Chondrocyte (in vitro differentiated cells): ENCODE measurements at regions not wholly inside any gene's neighbourhood (a gene's known extent, or its start where the extent isn't known, plus 50 kb on each side); places are given as distances from the start of the nearest gene placed in this dataset.
"Not testable (repeated sequence)": the region's sequence is repeated elsewhere in the genome, so short reads cannot be mapped to it uniquely, and the experiment has no call there.

Experiments
- DNase-seq: peaks from one replicate; pipeline ENCODE4 v3.0.0; 2021; ENCODE audit warnings: mixed read lengths, low spot score
- H3K27ac Mint-ChIP-seq: one replicate; pipeline ENCODE4 v1.8.0; 2021; ENCODE audit warnings: mild to moderate bottlenecking, moderate library complexity, mixed read lengths; ENCODE audit not compliant: unreplicated experiment
- H3K27me3 Mint-ChIP-seq: 2 replicates; pipeline ENCODE4 v1.8.0; 2021; ENCODE audit warnings: low read depth, mixed read lengths
- H3K36me3 Mint-ChIP-seq: 2 replicates; pipeline ENCODE4 v1.8.0; 2021; ENCODE audit warnings: low read depth, mixed read lengths
- H3K4me1 Mint-ChIP-seq: 2 replicates; pipeline ENCODE4 v1.8.0; 2021; ENCODE audit warnings: low read depth, mild to moderate bottlenecking, mixed read lengths
- H3K4me3 Mint-ChIP-seq: one replicate; pipeline ENCODE4 v1.8.0; 2021; ENCODE audit warnings: mild to moderate bottlenecking, moderate library complexity, mixed read lengths; ENCODE audit not compliant: unreplicated experiment
- H3K9me3 Mint-ChIP-seq: 2 replicates; pipeline ENCODE4 v1.8.0; 2021; ENCODE audit warnings: low read depth, mixed read lengths
- TF ChIP-seq, protein P1 (sequence below): fragments of 200-600 bp; sonication (generic); IDR thresholded peaks from 2 replicates; pipeline ENCODE4 v1.5.0; 2021; ENCODE audit warnings: antibody characterized with exemption, mild to moderate bottlenecking, moderate library complexity

DNA sequence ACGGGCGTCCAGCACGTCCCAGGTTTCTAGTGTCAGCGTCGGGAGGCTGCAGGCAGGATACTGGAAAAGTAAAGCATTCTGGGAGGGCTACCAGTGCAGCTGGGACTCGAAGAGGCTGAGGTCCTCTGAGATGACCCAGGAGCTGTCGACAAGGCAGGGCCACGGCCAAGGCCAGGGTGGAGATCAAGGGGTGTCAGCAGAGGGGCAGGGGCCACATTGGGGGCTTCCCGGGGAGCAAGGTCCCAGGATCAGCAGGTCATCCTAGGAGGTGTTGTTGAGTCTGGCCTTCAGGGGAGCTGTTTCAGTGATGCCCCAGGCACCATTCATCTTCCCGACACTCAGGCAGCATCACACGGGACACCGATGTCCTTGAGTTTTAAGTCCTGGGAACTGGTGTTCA is 377.8 kb upstream of the SFSWAP start:
- peaks cover 1% of the 10 kb centered on the region for H3K36me3 Mint-ChIP-seq
- no peaks in the 10 kb centered on the region for H3K27me3 Mint-ChIP-seq
- no peaks in the 10 kb centered on the region for H3K9me3 Mint-ChIP-seq
- DNase-seq, result no peak
- no peak overlapping the region for H3K4me3 Mint-ChIP-seq
- H3K27ac Mint-ChIP-seq, result no peak overlapping the region
- no peaks in the 10 kb centered on the region for H3K4me1 Mint-ChIP-seq
- TF ChIP-seq, protein P1, sequence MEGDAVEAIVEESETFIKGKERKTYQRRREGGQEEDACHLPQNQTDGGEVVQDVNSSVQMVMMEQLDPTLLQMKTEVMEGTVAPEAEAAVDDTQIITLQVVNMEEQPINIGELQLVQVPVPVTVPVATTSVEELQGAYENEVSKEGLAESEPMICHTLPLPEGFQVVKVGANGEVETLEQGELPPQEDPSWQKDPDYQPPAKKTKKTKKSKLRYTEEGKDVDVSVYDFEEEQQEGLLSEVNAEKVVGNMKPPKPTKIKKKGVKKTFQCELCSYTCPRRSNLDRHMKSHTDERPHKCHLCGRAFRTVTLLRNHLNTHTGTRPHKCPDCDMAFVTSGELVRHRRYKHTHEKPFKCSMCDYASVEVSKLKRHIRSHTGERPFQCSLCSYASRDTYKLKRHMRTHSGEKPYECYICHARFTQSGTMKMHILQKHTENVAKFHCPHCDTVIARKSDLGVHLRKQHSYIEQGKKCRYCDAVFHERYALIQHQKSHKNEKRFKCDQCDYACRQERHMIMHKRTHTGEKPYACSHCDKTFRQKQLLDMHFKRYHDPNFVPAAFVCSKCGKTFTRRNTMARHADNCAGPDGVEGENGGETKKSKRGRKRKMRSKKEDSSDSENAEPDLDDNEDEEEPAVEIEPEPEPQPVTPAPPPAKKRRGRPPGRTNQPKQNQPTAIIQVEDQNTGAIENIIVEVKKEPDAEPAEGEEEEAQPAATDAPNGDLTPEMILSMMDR, result no peak

DNA sequence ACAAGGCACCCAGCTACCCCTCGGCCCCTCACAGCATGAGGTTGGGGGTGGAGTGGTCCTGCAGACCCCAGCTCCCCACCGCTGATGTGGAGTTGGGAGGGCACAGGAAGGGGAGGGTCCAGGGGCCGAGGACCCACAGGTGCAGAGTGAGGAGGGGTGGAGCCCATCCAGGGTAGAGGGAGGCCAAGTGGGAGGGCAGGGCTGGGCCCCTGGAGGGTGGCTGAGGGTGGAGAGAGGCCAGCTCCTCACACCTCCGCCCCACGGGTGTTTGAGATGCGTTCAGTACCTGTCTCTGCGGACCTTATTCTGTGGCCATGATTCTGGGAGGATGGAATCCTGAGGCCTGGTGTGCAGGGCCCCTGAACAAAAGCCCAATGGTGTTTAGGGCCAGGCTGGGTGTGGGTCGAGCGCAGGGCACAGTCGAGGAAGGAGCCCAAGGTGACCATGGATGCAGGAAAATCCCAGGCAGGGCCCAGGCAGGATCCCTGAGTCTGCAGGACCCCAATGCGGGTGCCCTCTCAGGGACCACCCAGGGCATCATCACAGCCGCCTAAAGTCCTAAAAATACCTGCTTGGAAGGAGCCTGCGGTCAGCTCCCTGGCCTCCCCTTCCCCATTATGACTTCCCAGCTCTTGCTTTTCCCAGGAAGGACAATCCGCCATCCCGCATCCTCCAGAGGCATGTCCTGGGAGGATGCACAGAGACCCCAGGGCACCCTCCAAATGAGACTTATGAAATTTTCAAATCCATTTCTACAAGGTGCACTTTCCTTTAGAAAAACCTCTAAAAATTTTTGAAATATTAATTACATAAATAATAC is 377.1 kb upstream of the SFSWAP start:
- TF ChIP-seq, protein P1, result no peak
- Mint-ChIP-seq H3K36me3 (peaks cover 1% of the 10 kb centered on the region), H3K9me3 (no peaks in the 10 kb centered on the region), H3K4me3 (no peak overlapping the region), H3K27ac (no peak overlapping the region), H3K4me1 (no peaks in the 10 kb centered on the region), H3K27me3 (peaks cover 2% of the 10 kb centered on the region)
- no peak for DNase-seq

DNA sequence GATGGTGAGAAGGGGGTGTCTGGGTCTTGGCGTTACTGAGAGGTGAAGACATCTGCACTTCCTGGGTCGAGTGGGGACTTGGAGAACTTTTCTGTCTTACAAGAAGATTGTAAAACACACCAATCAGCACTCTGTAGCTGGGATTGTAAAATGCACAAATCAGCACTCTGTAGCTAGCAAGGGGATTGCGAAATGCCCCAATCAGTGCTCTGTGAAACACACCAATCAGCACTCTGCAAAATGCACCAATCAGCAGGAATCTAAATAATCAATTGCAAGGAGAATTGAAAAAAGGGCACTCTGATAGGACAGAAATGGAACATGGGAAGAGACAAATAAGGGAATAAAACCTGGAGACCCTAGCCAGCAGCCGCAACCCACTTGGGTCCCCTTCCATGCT is 376.1 kb upstream of the SFSWAP start:
- Mint-ChIP-seq H3K4me3 (no peak overlapping the region), H3K36me3 (no peaks in the 10 kb centered on the region), H3K27ac (no peak overlapping the region), H3K4me1 (no peaks in the 10 kb centered on the region), H3K27me3 (peaks cover 2% of the 10 kb centered on the region), H3K9me3 (no peaks in the 10 kb centered on the region)
- TF ChIP-seq, protein P1, result no peak
- DNase-seq, result no peak

DNA sequence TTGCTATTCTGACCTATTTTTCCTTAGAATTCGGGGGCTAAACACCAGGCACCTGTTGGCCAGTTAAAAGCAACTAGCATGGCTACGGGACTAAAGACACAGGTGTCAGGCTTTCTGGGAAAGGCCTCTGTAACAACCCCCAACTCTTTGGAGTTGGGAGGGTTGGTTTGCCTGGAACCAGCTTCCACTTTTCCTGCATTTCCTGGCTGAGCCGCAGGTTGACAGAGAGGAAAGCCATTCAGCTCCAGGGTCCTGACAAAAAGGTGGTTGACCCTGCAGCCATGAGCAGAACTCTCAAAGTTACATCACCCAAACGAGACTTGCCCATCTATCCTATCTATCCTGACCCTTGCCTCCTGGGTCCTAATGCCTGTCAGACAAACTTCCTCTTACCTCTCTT is 375.4 kb upstream of the SFSWAP start:
- DNase-seq, result no peak
- Mint-ChIP-seq H3K9me3 (no peaks in the 10 kb centered on the region), H3K4me1 (no peaks in the 10 kb centered on the region), H3K36me3 (no peaks in the 10 kb centered on the region), H3K27ac (no peak overlapping the region), H3K4me3 (no peak overlapping the region), H3K27me3 (peaks cover 6% of the 10 kb centered on the region)
- TF ChIP-seq, protein P1, result no peak

GRCh38 chr12:131337861-131338260 is 373.0 kb upstream of the SFSWAP start:
- not testable (repeated sequence) for H3K9me3 Mint-ChIP-seq, H3K4me1 Mint-ChIP-seq, H3K36me3 Mint-ChIP-seq, DNase-seq, H3K27me3 Mint-ChIP-seq, H3K4me3 Mint-ChIP-seq, H3K27ac Mint-ChIP-seq
